ENCODE measurements at regions not wholly inside any gene's neighbourhood (a gene's known extent, or its start where the extent isn't known, plus 50 kb on each side); places are given as distances from the start of the nearest gene placed in this dataset.

GRCh38 chr6:144549837-144550747 lies 265.0 kb downstream of the UTRN start:
- TF ChIP-seq POLR2A (IDR thresholded peaks at IDR 0.05) = no peak
- TF ChIP-seq CTCF (IDR thresholded peaks at IDR 0.05) = no peak
